Esophagus squamous epithelium (tissue), 5 donors: ENCODE measurements at regions not wholly inside any gene's neighbourhood (a gene's known extent, or its start where the extent isn't known, plus 50 kb on each side); places are given as distances from the start of the nearest gene placed in this dataset.

Experiments used
- DNase-seq: peaks from one replicate; lab custom pipeline; 2025; lab: John Stamatoyannopoulos, UW
- H3K27ac ChIP-seq, 4 donors: fragments of 200-600 bp; sonication (generic); one replicate each; pipeline ENCODE4 v1.5.1; 2016 to 2019; ENCODE audit warnings: mild to moderate bottlenecking in 1 of 4
- H3K27me3 ChIP-seq, 4 donors: fragments of 200-600 bp; sonication (generic); 1 replicate in 3 of 4; 2 replicates in 1 of 4; pipeline versions ENCODE4 v1.5.1 to v1.6.0; 2017 to 2021; ENCODE audit warnings: antibody characterized with exemption in 1 of 4
- H3K36me3 ChIP-seq, 3 donors: fragments of 200-600 bp; sonication (generic); one replicate each; pipeline ENCODE4 v1.5.1; 2016 to 2019
- H3K4me1 ChIP-seq, 3 donors: fragments of 200-600 bp; sonication (generic); one replicate each; pipeline ENCODE4 v1.5.1; 2017 to 2019
- H3K4me3 ChIP-seq, 4 donors: fragments of 200-600 bp; sonication (generic); 1 replicate in 3 of 4; 2 replicates in 1 of 4; pipeline ENCODE4 v1.5.1; 2016 to 2019; ENCODE audit warnings: mild to moderate bottlenecking in 2 of 4, moderate library complexity in 1 of 4
- H3K9me3 ChIP-seq, 3 donors: fragments of 200-600 bp; sonication (generic); one replicate each; pipeline ENCODE4 v1.5.1; 2016 to 2019
- POLR2A ChIP-seq, 4 donors: fragments of 450-650 bp; IDR thresholded peaks; one replicate each; pipeline ENCODE4 v1.6.1; 2017; ENCODE audit warnings: antibody characterized with exemption in 4 of 4, mild to moderate bottlenecking in 4 of 4, moderate library complexity in 3 of 4
- WGBS, 2 donors: methylation state at CpG; one replicate each; pipeline ENCODE4 v1.1.5; 2018; 5-methylcytosine and 5-hydroxymethylcytosine counted together
- intact Hi-C: fragments of 100-400 bp; cut with DNase I; formaldehyde crosslinking; loops from one replicate; pipeline ENCODE4 v1.15.0; 2022
- TF ChIP-seq, protein P1 (sequence below), 6 experiments: fragments of 450-650 bp in 4 of 6; fragments of 200-600 bp in 2 of 6; sonication (generic) in 2 of 6; IDR thresholded peaks; one replicate each; pipeline ENCODE4 v1.5.1; 2016 to 2019; ENCODE audit warnings: antibody characterized with exemption in 6 of 6, mild to moderate bottlenecking in 4 of 6, moderate library complexity in 4 of 6
- donor health status: DM: yes; HTN: yes; CAD: no.

DNA sequence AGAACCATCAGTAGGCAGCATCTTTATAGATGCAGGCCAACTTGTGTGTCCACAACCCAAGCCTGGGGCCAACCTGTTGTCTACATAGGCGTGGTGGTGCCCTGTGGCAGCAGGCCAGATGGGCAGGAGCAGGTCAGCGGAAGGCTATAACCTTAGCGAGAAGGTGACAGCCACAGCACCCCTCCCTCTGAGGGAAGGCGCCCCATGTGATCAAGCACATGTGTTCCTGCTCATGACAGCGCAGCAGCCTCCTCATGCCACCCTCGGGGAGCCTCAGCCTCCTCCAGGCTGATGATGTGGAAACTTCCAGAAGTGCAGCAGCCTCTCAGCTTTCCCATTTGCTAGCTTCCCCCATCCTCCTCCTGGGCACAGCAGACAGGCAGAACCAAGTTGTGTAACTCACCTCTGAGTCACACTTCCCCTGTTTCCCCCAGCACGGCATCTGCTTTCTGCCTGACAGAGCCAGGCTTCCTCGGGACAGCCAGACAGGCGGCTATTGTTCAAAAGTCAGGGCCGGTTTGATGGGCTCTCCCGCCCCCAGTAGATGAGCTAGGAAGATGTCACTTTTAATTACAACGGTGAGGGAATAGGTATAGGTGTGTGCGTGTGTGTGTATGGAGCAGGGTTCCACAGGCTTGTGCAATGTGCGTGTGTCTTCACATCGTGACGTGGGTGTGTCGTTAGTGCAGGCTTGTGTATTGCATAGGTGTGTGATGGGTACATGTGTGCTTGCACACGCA lies 312.0 kb upstream of the ZMIZ1 start:
- H3K4me1 ChIP-seq = peaks cover 14 to 23% (median 16%) of the 10 kb centered on the region in 3 donors
- H3K36me3 ChIP-seq = no peaks in the 10 kb centered on the region
- no peaks in the 10 kb centered on the region for H3K9me3 ChIP-seq
- TF ChIP-seq POLR2A (IDR thresholded peaks at IDR 0.05) = no peak
- TF ChIP-seq, protein P1, sequence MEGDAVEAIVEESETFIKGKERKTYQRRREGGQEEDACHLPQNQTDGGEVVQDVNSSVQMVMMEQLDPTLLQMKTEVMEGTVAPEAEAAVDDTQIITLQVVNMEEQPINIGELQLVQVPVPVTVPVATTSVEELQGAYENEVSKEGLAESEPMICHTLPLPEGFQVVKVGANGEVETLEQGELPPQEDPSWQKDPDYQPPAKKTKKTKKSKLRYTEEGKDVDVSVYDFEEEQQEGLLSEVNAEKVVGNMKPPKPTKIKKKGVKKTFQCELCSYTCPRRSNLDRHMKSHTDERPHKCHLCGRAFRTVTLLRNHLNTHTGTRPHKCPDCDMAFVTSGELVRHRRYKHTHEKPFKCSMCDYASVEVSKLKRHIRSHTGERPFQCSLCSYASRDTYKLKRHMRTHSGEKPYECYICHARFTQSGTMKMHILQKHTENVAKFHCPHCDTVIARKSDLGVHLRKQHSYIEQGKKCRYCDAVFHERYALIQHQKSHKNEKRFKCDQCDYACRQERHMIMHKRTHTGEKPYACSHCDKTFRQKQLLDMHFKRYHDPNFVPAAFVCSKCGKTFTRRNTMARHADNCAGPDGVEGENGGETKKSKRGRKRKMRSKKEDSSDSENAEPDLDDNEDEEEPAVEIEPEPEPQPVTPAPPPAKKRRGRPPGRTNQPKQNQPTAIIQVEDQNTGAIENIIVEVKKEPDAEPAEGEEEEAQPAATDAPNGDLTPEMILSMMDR (IDR thresholded peaks at IDR 0.05) = peak in 1 of 6 experiments; percentile 18
- peak overlapping the region; percentile 35 to 76 (median 62) for H3K27ac ChIP-seq
- intact Hi-C loops = no loop called here
- peaks cover 0 to 28% (median 0%) of the 10 kb centered on the region in 4 donors for H3K27me3 ChIP-seq
- no peak overlapping the region for H3K4me3 ChIP-seq
- DNase-seq = peak; percentile 37
- 29 to 44% methylated on average over 7 to 18 of the region's 18 CpGs for WGBS, 2 donors

DNA sequence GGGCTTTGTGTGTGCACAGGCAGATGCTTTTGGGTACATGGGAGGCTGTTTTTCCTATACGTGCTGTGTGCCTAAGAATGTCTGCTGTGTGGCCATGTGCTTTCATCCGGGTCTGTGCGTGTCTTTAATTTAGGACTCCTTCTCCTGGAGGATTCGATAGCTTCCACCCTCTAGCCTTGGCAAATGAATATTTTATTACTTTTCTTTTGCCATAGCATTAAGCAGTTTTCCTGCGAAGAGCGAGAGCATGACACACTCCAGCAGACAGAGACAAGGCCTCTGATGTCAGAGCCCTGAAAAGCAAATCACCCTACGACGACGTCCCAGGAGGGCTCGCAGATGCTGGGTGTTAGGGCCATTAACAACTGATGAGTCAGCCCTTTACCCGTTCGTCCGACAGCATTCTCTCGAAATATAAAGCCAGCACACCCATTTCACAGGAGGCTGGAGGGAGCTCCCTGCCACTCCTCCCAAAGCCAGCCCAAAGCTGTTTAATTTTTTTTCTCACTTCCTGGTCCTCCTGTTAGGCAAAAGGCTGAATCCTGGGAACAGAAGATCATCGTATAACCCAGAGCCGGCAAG lies 311.3 kb upstream of the ZMIZ1 start:
- DNase-seq = no peak
- intact Hi-C loops = no loop called here
- no peak for TF ChIP-seq POLR2A (IDR thresholded peaks at IDR 0.05)
- TF ChIP-seq, protein P1 (IDR thresholded peaks at IDR 0.05) = no peak
- 56 to 64% methylated on average over 12 to 15 of the region's 16 CpGs for WGBS, 2 donors
- no peaks in the 10 kb centered on the region for H3K9me3 ChIP-seq
- H3K36me3 ChIP-seq = no peaks in the 10 kb centered on the region
- H3K27ac ChIP-seq = peak overlapping the region; percentile 35 to 76 (median 62)
- H3K4me1 ChIP-seq = peaks cover 14 to 23% (median 16%) of the 10 kb centered on the region in 3 donors
- H3K4me3 ChIP-seq = no peak overlapping the region
- peaks cover 0 to 22% (median 0%) of the 10 kb centered on the region in 4 donors for H3K27me3 ChIP-seq

DNA sequence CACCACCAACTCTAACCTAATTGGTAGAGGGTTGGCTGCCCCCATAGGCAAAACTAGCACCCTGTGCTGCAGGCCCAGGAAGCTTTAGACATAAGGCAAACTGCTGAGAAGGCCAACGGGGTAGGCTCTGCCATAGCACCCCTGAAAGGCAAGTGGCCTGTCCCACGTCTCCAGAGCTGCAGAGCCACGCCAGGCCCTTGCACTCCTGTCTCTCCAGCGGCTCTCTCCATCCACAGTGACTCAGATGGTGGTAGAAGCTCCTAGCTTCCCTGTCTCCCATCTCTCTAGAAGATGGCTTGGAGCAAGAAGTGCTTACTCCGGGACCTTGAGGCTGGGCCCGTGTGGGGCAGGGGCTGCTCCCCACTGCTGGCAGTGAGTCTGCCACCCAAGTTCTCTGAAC lies 310.6 kb upstream of the ZMIZ1 start:
- Histone ChIP-seq H3K4me1 (peaks cover 14 to 27% (median 16%) of the 10 kb centered on the region in 3 donors), H3K27me3 (peaks cover 0 to 14% (median 0%) of the 10 kb centered on the region in 4 donors), H3K4me3 (no peak overlapping the region), H3K9me3 (no peaks in the 10 kb centered on the region), H3K36me3 (no peaks in the 10 kb centered on the region), H3K27ac (no peak overlapping the region)
- DNase-seq = no peak
- 80 to 93% methylated on average over 2 to 5 of the region's 6 CpGs for WGBS, 2 donors
- intact Hi-C loops = no loop called here
- TF ChIP-seq POLR2A (IDR thresholded peaks at IDR 0.05) = no peak
- TF ChIP-seq, protein P1 (IDR thresholded peaks at IDR 0.05) = no peak

DNA sequence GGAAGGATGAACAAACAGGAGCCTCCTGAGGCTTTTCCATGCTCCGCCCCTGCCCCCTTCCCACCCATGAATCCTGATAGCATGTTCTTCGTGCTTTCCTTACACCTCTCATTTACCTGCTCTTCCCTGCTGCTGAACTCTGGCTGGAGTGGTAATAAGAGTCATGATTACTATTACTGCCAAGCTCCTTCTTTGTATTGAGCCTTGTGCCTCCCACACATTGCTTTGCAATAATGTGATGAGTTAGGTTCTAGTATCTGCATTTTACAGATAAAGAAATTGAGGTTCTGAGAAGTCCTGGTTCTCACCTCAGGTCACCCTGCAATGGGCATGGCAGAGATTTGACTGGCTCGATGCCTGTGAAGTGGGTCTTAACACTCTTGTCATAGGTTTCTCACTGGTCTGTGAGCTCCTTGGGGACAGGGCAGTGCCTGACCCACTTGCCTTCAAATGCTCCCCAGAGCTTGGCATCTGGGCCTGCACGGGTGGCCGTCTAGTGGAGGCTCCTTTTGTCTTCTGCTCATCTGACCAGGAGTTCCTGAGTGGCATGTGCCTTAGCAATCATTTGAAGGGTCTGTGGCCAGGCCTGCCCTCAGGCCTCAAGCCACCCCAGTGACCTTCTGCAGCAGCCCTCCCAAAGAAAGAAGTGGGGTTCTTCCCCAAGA lies 309.2 kb upstream of the ZMIZ1 start:
- TF ChIP-seq, protein P1 (IDR thresholded peaks at IDR 0.05) = no peak
- TF ChIP-seq POLR2A (IDR thresholded peaks at IDR 0.05) = no peak
- peaks cover 14 to 41% (median 26%) of the 10 kb centered on the region in 3 donors for H3K4me1 ChIP-seq
- H3K9me3 ChIP-seq = no peaks in the 10 kb centered on the region
- no peak for DNase-seq
- H3K36me3 ChIP-seq = no peaks in the 10 kb centered on the region
- peaks cover 0 to 5% (median 0%) of the 10 kb centered on the region in 4 donors for H3K27me3 ChIP-seq
- intact Hi-C loops = no loop called here
- no peak overlapping the region for H3K4me3 ChIP-seq
- no peak overlapping the region for H3K27ac ChIP-seq
- WGBS, 2 donors = 86 to 91% methylated on average over 2 to 3 of the region's 5 CpGs
